CD4-positive, CD25-positive, alpha-beta regulatory T cell (primary cell): ENCODE measurements at regions not wholly inside any gene's neighbourhood (a gene's known extent, or its start where the extent isn't known, plus 50 kb on each side); places are given as distances from the start of the nearest gene placed in this dataset.

Experiments used
- ATAC-seq, 2 donors: fragments of 150-1000 bp; cut with Tn5 transposase; one replicate each; pipeline ENCODE4 v1.10.0; 2021; ENCODE audit warnings: low read depth in 2 of 2, moderate number of reproducible peaks in 2 of 2, moderate library complexity in 1 of 2
- DNase-seq, 3 donors: peaks; one replicate each; pipeline versions ENCODE4 v3.0.0 to v3.0.0-alpha.2; 2012 to 2022; ENCODE audit warnings: mixed read lengths in 1 of 3
- H3K27ac ChIP-seq: one replicate; pipeline ENCODE4 v1.7.0; 2013; ENCODE audit warnings: mild to moderate bottlenecking, low read length; ENCODE audit not compliant: insufficient read depth, poor library complexity, severe bottlenecking
- H3K27me3 ChIP-seq: one replicate; pipeline ENCODE4 v1.7.0; 2013; ENCODE audit warnings: low read length; ENCODE audit not compliant: control insufficient read depth, insufficient read depth
- H3K36me3 ChIP-seq: one replicate; pipeline ENCODE4 v1.7.0; 2013; ENCODE audit warnings: mild to moderate bottlenecking, low read length, moderate library complexity; ENCODE audit not compliant: control insufficient read depth, insufficient read depth
- H3K4me1 ChIP-seq: 2 replicates; pipeline ENCODE4 v1.7.0; 2013; ENCODE audit warnings: mild to moderate bottlenecking, low read length; ENCODE audit not compliant: insufficient read depth, control insufficient read depth, poor library complexity, severe bottlenecking
- H3K4me3 ChIP-seq: one replicate; pipeline ENCODE4 v1.7.0; 2013; ENCODE audit warnings: low read depth, mild to moderate bottlenecking, low read length, moderate library complexity
- H3K9me3 ChIP-seq, 2 experiments: 1 replicate in 1 of 2; 2 replicates in 1 of 2; pipeline ENCODE4 v1.7.0; 2013; ENCODE audit warnings: low read length in 2 of 2, mild to moderate bottlenecking in 1 of 2, moderate library complexity in 1 of 2; ENCODE audit not compliant: control insufficient read depth in 2 of 2
- H3K27ac Mint-ChIP-seq, 3 donors: one replicate each; pipeline ENCODE4 v1.8.0; 2020 to 2022; ENCODE audit warnings: mild to moderate bottlenecking in 3 of 3, mixed read lengths in 3 of 3, moderate library complexity in 2 of 3
- H3K27me3 Mint-ChIP-seq: one replicate; pipeline ENCODE4 v1.8.0; 2022; ENCODE audit warnings: mild to moderate bottlenecking, mixed read lengths
- H3K36me3 Mint-ChIP-seq: one replicate; pipeline ENCODE4 v1.8.0; 2020; ENCODE audit warnings: mixed read lengths
- H3K4me1 Mint-ChIP-seq, 4 donors: one replicate each; pipeline ENCODE4 v1.8.0; 2020 to 2022; ENCODE audit warnings: mixed read lengths in 4 of 4, mild to moderate bottlenecking in 1 of 4
- H3K4me3 Mint-ChIP-seq, 4 donors: one replicate each; pipeline ENCODE4 v1.8.0; 2020 to 2022; ENCODE audit warnings: mild to moderate bottlenecking in 4 of 4, mixed read lengths in 4 of 4, moderate library complexity in 3 of 4
- H3K9me3 Mint-ChIP-seq, 7 donors: one replicate each; pipeline ENCODE4 v1.8.0; 2020 to 2022; ENCODE audit warnings: mixed read lengths in 7 of 7, mild to moderate bottlenecking in 3 of 7, moderate library complexity in 2 of 7

DNA sequence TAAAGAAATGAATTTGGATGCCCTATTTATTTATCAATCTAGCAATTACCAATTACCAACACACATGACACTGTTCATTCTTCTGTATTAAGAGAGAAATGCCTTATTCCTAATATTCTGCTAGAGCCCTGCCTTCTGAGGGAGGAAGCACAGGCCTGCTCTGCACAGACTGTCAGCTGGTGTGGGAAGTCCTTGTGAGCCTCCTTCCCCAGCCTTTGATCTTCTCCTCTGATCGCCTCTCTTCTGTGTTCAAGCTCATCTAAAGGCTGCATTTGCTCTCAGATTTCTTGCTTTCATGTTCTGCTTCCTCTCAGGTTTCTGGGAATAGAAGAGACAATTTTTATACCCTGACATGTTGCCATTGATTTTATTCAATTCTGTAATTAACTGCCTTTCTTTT, 290.6 kb upstream of the UMPS start:
- no peak for DNase-seq
- Histone ChIP-seq H3K36me3 (no peaks in the 10 kb centered on the region), H3K4me3 (no peak overlapping the region), H3K27ac (no peak overlapping the region), H3K27me3 (peaks cover 3% of the 10 kb centered on the region), H3K4me1 (no peaks in the 10 kb centered on the region), H3K9me3 (no peaks in the 10 kb centered on the region)
- Mint-ChIP-seq H3K4me1 (no peaks in the 10 kb centered on the region), H3K36me3 (no peaks in the 10 kb centered on the region), H3K9me3 (no peaks in the 10 kb centered on the region), H3K27ac (no peak overlapping the region), H3K4me3 (no peak overlapping the region), H3K27me3 (peaks cover 14% of the 10 kb centered on the region)
- ATAC-seq = no peak

DNA sequence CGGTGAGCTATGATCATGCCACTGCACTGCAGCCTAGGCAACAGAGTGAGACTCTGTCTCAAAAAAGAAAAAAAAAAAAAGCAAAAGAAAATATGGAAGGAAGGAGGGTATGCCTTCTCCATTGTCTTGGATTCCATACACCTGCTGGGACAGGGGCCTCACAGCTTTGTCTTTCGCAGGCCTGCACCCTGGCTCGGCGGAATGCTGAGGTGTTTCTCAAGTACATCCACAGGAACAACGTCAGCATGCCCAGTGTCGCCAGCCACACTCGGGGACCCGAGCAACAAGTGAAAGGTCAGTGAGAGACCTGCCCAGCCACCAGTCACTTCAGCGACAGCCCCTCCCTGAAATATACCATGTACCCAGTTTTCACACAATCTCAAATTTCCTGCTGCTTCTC, 288.5 kb upstream of the UMPS start:
- ATAC-seq (no peak), DNase-seq (no peak)
- Mint-ChIP-seq H3K9me3 (no peaks in the 10 kb centered on the region), H3K4me3 (no peak overlapping the region), H3K27me3 (peaks cover 9% of the 10 kb centered on the region), H3K36me3 (no peaks in the 10 kb centered on the region), H3K4me1 (no peaks in the 10 kb centered on the region), H3K27ac (no peak overlapping the region)
- H3K9me3 ChIP-seq = no peaks in the 10 kb centered on the region
- peaks cover 3% of the 10 kb centered on the region for H3K27me3 ChIP-seq
- no peak overlapping the region for H3K27ac ChIP-seq
- no peak overlapping the region for H3K4me3 ChIP-seq
- no peaks in the 10 kb centered on the region for H3K36me3 ChIP-seq
- no peaks in the 10 kb centered on the region for H3K4me1 ChIP-seq

DNA sequence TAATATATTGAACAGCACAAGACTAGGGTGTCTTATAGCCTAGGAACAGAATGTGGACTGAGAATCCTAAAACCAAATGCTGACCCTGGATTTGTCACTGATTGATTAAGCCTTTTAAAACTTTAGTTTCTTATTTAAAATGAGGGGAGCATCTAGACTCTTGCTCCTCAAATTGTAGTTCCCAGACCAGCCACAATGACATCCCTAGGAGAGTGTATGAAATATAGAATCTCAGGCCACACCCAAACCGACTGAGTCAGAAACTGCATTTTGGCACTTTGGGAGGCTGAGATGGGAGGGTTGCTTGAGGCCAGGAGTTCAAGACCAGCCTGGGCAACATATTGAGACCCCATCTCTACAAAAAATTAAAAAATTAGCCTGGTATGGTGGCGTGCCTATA, 287.8 kb upstream of the UMPS start:
- peaks cover 9% of the 10 kb centered on the region for H3K27me3 Mint-ChIP-seq
- H3K36me3 Mint-ChIP-seq = no peaks in the 10 kb centered on the region
- Histone ChIP-seq H3K9me3 (no peaks in the 10 kb centered on the region), H3K27ac (no peak overlapping the region), H3K4me3 (no peak overlapping the region), H3K27me3 (peaks cover 3% of the 10 kb centered on the region), H3K4me1 (no peaks in the 10 kb centered on the region), H3K36me3 (no peaks in the 10 kb centered on the region)
- no peak for DNase-seq
- no peaks in the 10 kb centered on the region for H3K9me3 Mint-ChIP-seq
- no peak overlapping the region for H3K27ac Mint-ChIP-seq
- no peaks in the 10 kb centered on the region for H3K4me1 Mint-ChIP-seq
- ATAC-seq = no peak
- H3K4me3 Mint-ChIP-seq = no peak overlapping the region

- H3K4me3 Mint-ChIP-seq = no peak overlapping the region
- peaks cover 15% of the 10 kb centered on the region for H3K27me3 Mint-ChIP-seq
Observed at GRCh38 chr3:124443446-124443845, 286.8 kb upstream of the UMPS start.

GRCh38 chr3:124444075-124444474, 286.2 kb upstream of the UMPS start:
- no peaks in the 10 kb centered on the region for H3K9me3 ChIP-seq
- no peak overlapping the region for H3K27ac Mint-ChIP-seq
- ATAC-seq (no peak), DNase-seq (no peak)
- no peak overlapping the region for H3K4me3 ChIP-seq
- H3K4me1 Mint-ChIP-seq = no peaks in the 10 kb centered on the region
- no peaks in the 10 kb centered on the region for H3K9me3 Mint-ChIP-seq
- H3K27me3 Mint-ChIP-seq = peaks cover 18% of the 10 kb centered on the region
- H3K4me1 ChIP-seq = no peaks in the 10 kb centered on the region
- H3K27me3 ChIP-seq = peaks cover 3% of the 10 kb centered on the region
- no peaks in the 10 kb centered on the region for H3K36me3 ChIP-seq
- H3K27ac ChIP-seq = no peak overlapping the region
- no peak overlapping the region for H3K4me3 Mint-ChIP-seq
- no peaks in the 10 kb centered on the region for H3K36me3 Mint-ChIP-seq

More at GRCh38 chr3:124443446-124443845, 286.8 kb upstream of the UMPS start:
- Histone ChIP-seq H3K27me3 (peaks cover 3% of the 10 kb centered on the region), H3K27ac (no peak overlapping the region), H3K36me3 (no peaks in the 10 kb centered on the region), H3K4me3 (no peak overlapping the region), H3K4me1 (no peaks in the 10 kb centered on the region), H3K9me3 (no peaks in the 10 kb centered on the region)
- Mint-ChIP-seq H3K4me1 (no peaks in the 10 kb centered on the region), H3K27ac (no peak overlapping the region), H3K9me3 (no peaks in the 10 kb centered on the region), H3K36me3 (no peaks in the 10 kb centered on the region)
- DNase-seq (no peak), ATAC-seq (no peak)

GRCh38 chr3:124444896-124445295, 285.4 kb upstream of the UMPS start:
- H3K27ac ChIP-seq = no peak overlapping the region
- Mint-ChIP-seq H3K9me3 (no peaks in the 10 kb centered on the region), H3K4me3 (no peak overlapping the region), H3K36me3 (no peaks in the 10 kb centered on the region), H3K4me1 (no peaks in the 10 kb centered on the region), H3K27me3 (peaks cover 17% of the 10 kb centered on the region), H3K27ac (no peak overlapping the region)
- H3K4me1 ChIP-seq = no peaks in the 10 kb centered on the region
- no peaks in the 10 kb centered on the region for H3K36me3 ChIP-seq
- peaks cover 3% of the 10 kb centered on the region for H3K27me3 ChIP-seq
- no peak overlapping the region for H3K4me3 ChIP-seq
- no peaks in the 10 kb centered on the region for H3K9me3 ChIP-seq
- ATAC-seq = no peak
- no peak for DNase-seq

- Histone ChIP-seq H3K27me3 (peaks cover 3% of the 10 kb centered on the region), H3K4me1 (no peaks in the 10 kb centered on the region), H3K4me3 (no peak overlapping the region), H3K27ac (no peak overlapping the region), H3K9me3 (no peaks in the 10 kb centered on the region), H3K36me3 (no peaks in the 10 kb centered on the region)
- ATAC-seq (no peak), DNase-seq (no peak)
- H3K36me3 Mint-ChIP-seq = no peaks in the 10 kb centered on the region
- H3K27me3 Mint-ChIP-seq = peaks cover 33% of the 10 kb centered on the region
- H3K4me3 Mint-ChIP-seq = no peak overlapping the region
- no peaks in the 10 kb centered on the region for H3K4me1 Mint-ChIP-seq
- no peak overlapping the region for H3K27ac Mint-ChIP-seq
- peaks cover 0 to 2% (median 0%) of the 10 kb centered on the region in 7 donors for H3K9me3 Mint-ChIP-seq
Observed at GRCh38 chr3:124447845-124448244, 282.4 kb upstream of the UMPS start.

- Histone ChIP-seq H3K4me1 (no peaks in the 10 kb centered on the region), H3K27ac (no peak overlapping the region), H3K27me3 (peaks cover under 1% of the 10 kb centered on the region), H3K36me3 (no peaks in the 10 kb centered on the region), H3K4me3 (no peak overlapping the region), H3K9me3 (no peaks in the 10 kb centered on the region)
- Mint-ChIP-seq H3K27me3 (peaks cover 34% of the 10 kb centered on the region), H3K4me1 (no peaks in the 10 kb centered on the region), H3K36me3 (no peaks in the 10 kb centered on the region), H3K27ac (no peak overlapping the region), H3K4me3 (no peak overlapping the region), H3K9me3 (peaks cover 0 to 2% (median 0%) of the 10 kb centered on the region in 7 donors)
- no peak for ATAC-seq
- DNase-seq = no peak
Observed at GRCh38 chr3:124448954-124449353, 281.3 kb upstream of the UMPS start.
